Tibial artery (tissue), 4 donors: ENCODE measurements at regions not wholly inside any gene's neighbourhood (a gene's known extent, or its start where the extent isn't known, plus 50 kb on each side); places are given as distances from the start of the nearest gene placed in this dataset.
"Not testable (repeated sequence)": the region's sequence is repeated elsewhere in the genome, so short reads cannot be mapped to it uniquely, and the experiment has no call there.

Source experiments
- DNase-seq, 2 donors: peaks; one replicate each; pipeline ENCODE4 v3.0.0-alpha.2; 2019
- H3K27ac ChIP-seq, 2 donors: fragments of 200-600 bp; sonication (generic) in 1 of 2; 1 replicate in 1 of 2; 2 replicates in 1 of 2; pipeline ENCODE4 v1.5.1; 2018 to 2019; ENCODE audit warnings: mild to moderate bottlenecking in 1 of 2
- H3K27me3 ChIP-seq, 2 donors: fragments of 200-600 bp; sonication (generic) in 1 of 2; one replicate each; pipeline versions ENCODE4 v1.5.1 to v1.6.0; 2016 to 2019
- H3K36me3 ChIP-seq, 3 donors: fragments of 200-600 bp; sonication (generic) in 2 of 3; one replicate each; pipeline ENCODE4 v1.5.1; 2016 to 2019; ENCODE audit warnings: mild to moderate bottlenecking in 2 of 3
- H3K4me1 ChIP-seq, 4 donors: fragments of 200-600 bp; sonication (generic) in 2 of 4; 1 replicate in 3 of 4; 2 replicates in 1 of 4; pipeline ENCODE4 v1.5.1; 2016 to 2019
- H3K4me3 ChIP-seq, 2 donors: fragments of 200-600 bp; sonication (generic) in 1 of 2; 1 replicate in 1 of 2; 2 replicates in 1 of 2; pipeline ENCODE4 v1.5.1; 2018 to 2019; ENCODE audit warnings: mild to moderate bottlenecking in 2 of 2
- H3K9me3 ChIP-seq, 3 donors: fragments of 200-600 bp; sonication (generic) in 1 of 3; one replicate each; pipeline ENCODE4 v1.5.1; 2016 to 2019
- intact Hi-C: fragments of 100-400 bp; cut with DNase I; formaldehyde crosslinking; loops from one replicate; pipeline ENCODE4 v1.15.0; 2023; ENCODE audit warnings: low total_unique reads
- TF ChIP-seq, protein P1 (sequence below), 2 experiments: fragments of 200-600 bp in 1 of 2; fragments of 450-650 bp in 1 of 2; IDR thresholded peaks; one replicate each; pipeline ENCODE4 v1.5.1; 2017 to 2019; ENCODE audit warnings: antibody characterized with exemption in 2 of 2, mild to moderate bottlenecking in 1 of 2, moderate library complexity in 1 of 2

GRCh38 chr4:27075603-27076002 lies 215.0 kb downstream of the STIM2 start:
- DNase-seq, H3K9me3 ChIP-seq, H3K27ac ChIP-seq, H3K36me3 ChIP-seq, intact Hi-C loops, H3K4me1 ChIP-seq, H3K4me3 ChIP-seq, H3K27me3 ChIP-seq: not testable (repeated sequence)

- intact Hi-C loops: no loop called here
- H3K36me3 ChIP-seq: no peaks in the 10 kb centered on the region
- no peaks in the 10 kb centered on the region for H3K4me1 ChIP-seq
- H3K4me3 ChIP-seq: no peak overlapping the region
- no peaks in the 10 kb centered on the region for H3K9me3 ChIP-seq
- peaks cover 0 to 5% of the 10 kb centered on the region in 2 donors for H3K27me3 ChIP-seq
- DNase-seq: no peak
- TF ChIP-seq, protein P1, sequence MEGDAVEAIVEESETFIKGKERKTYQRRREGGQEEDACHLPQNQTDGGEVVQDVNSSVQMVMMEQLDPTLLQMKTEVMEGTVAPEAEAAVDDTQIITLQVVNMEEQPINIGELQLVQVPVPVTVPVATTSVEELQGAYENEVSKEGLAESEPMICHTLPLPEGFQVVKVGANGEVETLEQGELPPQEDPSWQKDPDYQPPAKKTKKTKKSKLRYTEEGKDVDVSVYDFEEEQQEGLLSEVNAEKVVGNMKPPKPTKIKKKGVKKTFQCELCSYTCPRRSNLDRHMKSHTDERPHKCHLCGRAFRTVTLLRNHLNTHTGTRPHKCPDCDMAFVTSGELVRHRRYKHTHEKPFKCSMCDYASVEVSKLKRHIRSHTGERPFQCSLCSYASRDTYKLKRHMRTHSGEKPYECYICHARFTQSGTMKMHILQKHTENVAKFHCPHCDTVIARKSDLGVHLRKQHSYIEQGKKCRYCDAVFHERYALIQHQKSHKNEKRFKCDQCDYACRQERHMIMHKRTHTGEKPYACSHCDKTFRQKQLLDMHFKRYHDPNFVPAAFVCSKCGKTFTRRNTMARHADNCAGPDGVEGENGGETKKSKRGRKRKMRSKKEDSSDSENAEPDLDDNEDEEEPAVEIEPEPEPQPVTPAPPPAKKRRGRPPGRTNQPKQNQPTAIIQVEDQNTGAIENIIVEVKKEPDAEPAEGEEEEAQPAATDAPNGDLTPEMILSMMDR (IDR thresholded peaks at IDR 0.05): no peak
- H3K27ac ChIP-seq: no peak overlapping the region
These were observed 218.4 kb downstream of the STIM2 start for GRCh38 chr4:27078934-27079455.

GRCh38 chr4:27081675-27082586 lies 221.3 kb downstream of the STIM2 start:
- Histone ChIP-seq H3K27ac (no peak overlapping the region), H3K9me3 (no peaks in the 10 kb centered on the region), H3K4me1 (peaks cover 0 to 10% (median 2%) of the 10 kb centered on the region in 4 donors), H3K4me3 (no peak overlapping the region), H3K27me3 (peaks cover 0 to 21% of the 10 kb centered on the region in 2 donors), H3K36me3 (no peaks in the 10 kb centered on the region)
- TF ChIP-seq, protein P1 (IDR thresholded peaks at IDR 0.05): no peak
- DNase-seq: no peak
- intact Hi-C loops: no loop called here

DNA sequence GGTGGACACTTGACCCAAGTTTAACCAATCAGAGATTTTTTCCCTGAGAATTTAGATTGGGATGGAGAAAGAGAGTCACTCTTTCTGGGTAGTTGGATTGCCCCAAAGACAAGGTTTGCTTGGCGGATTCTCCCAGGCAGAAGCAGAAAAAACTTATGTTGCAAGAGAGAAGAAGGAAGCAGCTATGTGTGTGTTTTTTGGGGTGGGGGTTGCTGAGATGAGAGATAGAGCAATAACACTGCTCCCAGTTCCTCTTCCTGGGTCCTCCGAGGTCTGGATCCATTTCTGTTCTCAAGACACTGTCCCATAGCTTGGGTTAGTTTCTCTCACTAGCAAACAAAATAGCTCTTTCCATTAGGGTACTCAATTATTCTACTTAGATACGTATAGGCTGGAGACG lies 222.1 kb downstream of the STIM2 start:
- H3K9me3 ChIP-seq: no peaks in the 10 kb centered on the region
- TF ChIP-seq, protein P1 (IDR thresholded peaks at IDR 0.05): no peak
- no peak overlapping the region for H3K4me3 ChIP-seq
- no peaks in the 10 kb centered on the region for H3K36me3 ChIP-seq
- H3K27me3 ChIP-seq: peaks cover 0 to 27% of the 10 kb centered on the region in 2 donors
- intact Hi-C loops: no loop called here
- peaks cover 0 to 10% (median 2%) of the 10 kb centered on the region in 4 donors for H3K4me1 ChIP-seq
- no peak overlapping the region for H3K27ac ChIP-seq
- no peak for DNase-seq

GRCh38 chr4:27084685-27085361 lies 224.2 kb downstream of the STIM2 start:
- no peaks in the 10 kb centered on the region for H3K9me3 ChIP-seq
- TF ChIP-seq, protein P1 (IDR thresholded peaks at IDR 0.05): no peak
- H3K4me1 ChIP-seq: peaks cover 0 to 10% (median 2%) of the 10 kb centered on the region in 4 donors
- H3K27ac ChIP-seq: no peak overlapping the region
- H3K36me3 ChIP-seq: no peaks in the 10 kb centered on the region
- intact Hi-C loops: no loop called here
- peak overlapping the region in 1 of 2 donors; percentile 8 for H3K4me3 ChIP-seq
- DNase-seq: no peak
- peaks cover 0 to 36% of the 10 kb centered on the region in 2 donors for H3K27me3 ChIP-seq

- no peak for DNase-seq
- H3K4me1 ChIP-seq: peaks cover 0 to 10% (median 2%) of the 10 kb centered on the region in 4 donors
- peaks cover 0 to 38% of the 10 kb centered on the region in 2 donors for H3K27me3 ChIP-seq
- intact Hi-C loops: no loop called here
- H3K4me3 ChIP-seq: no peak overlapping the region
- H3K27ac ChIP-seq: no peak overlapping the region
- TF ChIP-seq, protein P1 (IDR thresholded peaks at IDR 0.05): no peak
- H3K36me3 ChIP-seq: no peaks in the 10 kb centered on the region
- H3K9me3 ChIP-seq: no peaks in the 10 kb centered on the region
These were observed 224.8 kb downstream of the STIM2 start for GRCh38 chr4:27085396-27085795.
